Daoy (cell line): ENCODE measurements at regions not wholly inside any gene's neighbourhood (a gene's known extent, or its start where the extent isn't known, plus 50 kb on each side); places are given as distances from the start of the nearest gene placed in this dataset.
"Not testable (repeated sequence)": the region's sequence is repeated elsewhere in the genome, so short reads cannot be mapped to it uniquely, and the experiment has no call there.

Experiments
- DNase-seq: peaks from one replicate; pipeline ENCODE4 v3.0.0-alpha.2; 2015; ENCODE audit warnings: low read depth

DNA sequence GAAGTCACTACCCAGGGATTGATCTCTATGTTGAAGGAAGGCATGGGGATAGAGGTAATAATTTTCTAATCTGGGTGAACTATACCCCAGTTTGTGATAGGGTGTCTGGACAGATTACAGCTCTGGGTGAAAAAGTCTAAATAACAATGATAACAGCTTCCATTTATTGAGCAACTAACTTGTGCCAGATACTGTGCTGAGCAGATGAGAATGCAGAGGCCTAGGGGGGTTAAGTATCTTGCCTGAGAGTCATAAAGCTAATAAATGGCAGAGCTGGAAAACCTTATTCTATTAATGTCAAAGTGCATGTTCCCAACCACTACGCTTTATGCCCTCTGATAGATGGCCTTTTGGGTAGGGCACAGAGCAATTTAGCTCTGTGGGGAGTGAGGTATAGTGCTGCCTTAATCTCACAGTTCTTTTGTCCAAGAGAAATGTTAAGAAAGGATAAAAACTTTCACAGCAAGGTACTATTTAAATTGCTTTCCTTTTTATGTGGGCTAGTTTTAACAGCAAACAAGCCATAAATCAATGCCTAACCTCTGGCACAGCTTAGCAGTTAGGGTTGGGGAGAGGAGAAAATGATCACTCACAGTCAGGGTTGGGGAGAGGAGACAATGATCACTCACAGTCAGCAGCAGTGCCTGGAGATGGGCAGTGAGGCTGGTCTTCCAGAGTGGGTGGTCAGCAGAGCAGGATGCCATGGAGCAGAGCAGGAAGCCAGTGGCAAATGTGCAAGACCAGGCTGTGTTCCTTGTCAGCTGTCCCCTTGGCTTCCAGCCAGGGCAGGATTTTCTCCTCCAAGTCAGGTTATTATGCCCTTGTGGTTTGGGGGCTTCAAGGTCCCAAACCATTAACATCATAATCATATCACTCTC lies 187.0 kb downstream of the CARTPT start:
- DNase-seq, result no peak

DNA sequence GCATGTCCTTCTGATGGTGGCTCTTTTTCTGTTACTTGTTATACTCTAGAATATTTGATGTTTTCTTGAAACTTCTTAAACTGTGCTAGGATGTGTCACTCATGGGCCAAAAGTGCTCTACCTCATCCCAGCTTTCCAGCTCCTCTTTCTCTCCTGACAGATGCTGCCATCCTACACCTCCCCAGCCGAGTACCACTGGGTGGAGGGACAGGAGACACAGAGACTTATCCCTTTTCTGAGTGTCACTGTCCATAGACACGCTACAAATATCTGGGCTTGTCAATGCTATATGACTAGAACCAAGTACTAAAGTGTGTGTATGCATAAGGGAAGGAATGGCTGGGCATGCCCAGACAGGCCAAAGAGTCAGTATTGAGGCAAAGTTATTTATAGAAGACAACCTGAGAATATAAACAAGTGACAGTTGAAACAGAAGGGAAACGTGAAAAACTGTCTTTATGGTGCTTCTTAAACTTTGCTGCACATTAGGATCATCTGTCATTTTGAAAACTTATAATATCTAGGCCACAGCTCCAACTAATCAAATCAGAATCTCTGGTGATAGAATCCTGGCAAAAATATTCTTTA lies 188.0 kb downstream of the CARTPT start:
- no peak for DNase-seq

DNA sequence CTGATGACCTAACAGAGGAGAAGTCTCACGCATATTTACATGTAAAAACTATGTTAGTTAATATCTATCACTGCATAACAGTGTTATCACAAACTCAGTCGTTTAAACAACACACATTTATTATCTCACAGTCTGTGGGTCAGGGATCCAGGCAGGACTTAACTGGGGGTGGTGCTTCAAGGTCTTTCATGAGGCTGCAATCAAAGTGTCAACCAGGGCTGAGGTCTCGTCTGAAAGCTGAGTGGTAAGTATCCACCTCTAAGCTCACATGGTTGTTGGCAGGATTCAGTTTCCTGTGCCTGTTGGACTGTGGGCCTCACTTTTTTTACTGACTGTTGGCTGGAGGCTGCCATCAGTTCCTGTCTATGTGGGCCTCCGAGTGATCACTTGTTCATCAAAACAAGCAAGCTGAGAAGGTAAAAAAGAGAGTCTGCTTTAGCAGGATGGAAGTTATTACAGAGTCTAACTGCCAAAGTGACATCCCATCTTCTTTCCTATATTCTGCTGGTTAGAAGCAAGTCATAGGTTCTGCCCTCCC lies 188.6 kb downstream of the CARTPT start:
- no peak for DNase-seq

DNA sequence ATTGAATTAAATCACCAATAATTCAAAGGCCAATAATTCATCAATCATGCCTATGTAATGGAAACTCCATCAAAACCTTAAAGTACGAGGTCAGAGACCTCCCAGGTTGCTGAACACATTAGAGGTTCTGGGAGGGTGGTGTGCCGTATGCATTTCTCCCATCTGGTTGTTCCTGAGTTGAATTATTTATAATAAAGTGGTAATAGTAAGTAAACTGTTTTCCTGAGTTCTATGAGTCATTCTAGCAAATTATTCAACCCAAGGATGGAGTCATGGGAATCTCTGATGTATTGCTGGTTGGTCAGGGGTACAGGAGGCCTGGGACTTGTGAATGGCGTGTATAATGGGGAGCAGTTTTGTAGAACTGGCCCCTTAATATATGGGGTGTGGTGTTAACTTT lies 191.7 kb downstream of the CARTPT start:
- no peak for DNase-seq

DNA sequence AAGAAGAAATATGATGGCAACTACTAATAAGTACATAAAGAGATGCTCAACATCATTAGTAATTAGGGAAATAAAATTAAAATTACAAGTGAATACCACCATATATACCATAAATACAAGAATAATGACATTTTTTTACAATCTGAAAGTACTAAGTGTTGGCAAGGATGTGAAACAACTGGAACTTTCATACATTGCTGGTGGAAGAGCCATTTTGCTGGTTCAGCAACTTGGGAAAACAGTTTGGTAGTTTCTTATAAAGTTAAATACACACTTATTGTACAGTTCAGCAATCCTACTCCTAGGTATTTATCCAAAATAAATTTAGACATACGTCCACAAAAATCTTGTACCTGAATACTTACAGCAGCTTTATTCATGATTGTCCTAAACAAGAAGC lies 192.9 kb downstream of the CARTPT start:
- no peak for DNase-seq

DNA sequence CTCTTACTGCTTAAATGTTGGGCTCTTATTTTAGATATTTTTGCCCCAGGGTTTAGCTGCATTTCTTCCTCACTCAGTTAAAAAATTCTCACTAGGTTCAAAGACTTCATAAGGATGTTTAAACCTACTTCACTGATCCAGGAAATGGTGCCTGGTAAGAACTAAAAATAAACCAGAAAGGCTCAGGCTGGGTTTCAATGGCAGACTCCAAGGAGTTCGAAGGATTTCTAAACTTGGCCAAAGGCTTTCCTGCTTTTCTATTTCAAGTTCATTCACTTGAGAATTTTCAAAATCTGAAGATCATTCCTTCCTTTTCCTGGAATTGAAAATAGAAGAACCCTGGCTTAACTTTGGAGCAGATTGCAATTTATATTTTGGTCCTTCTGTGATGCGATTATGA lies 193.0 kb upstream of the MAP1B start:
- DNase-seq, result no peak

DNA sequence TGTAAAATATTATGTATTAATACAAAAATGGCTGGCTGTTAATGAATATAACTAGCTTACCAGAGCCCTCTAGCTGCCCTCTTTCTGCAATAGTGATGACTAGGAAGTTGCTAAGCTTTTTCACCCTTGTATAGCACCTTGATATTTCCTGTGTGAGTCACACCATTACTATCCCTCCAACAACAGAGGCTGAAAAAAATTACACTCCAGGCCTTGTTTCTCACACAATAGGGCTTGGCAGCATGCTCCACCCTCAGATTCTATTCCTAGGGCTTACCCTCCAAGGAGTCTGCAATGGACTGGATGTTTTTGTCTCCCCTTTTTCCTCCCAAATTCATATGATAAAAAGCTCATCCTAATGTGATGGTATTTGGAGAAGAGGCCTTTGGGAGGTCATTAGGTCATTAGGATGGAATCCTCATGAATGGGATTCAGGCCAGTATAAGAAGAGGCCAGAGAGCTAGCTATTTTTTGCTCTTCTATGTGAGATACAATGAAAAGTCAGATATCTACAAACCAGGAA lies 184.6 kb upstream of the MAP1B start:
- DNase-seq, result peak; percentile 90

DNA sequence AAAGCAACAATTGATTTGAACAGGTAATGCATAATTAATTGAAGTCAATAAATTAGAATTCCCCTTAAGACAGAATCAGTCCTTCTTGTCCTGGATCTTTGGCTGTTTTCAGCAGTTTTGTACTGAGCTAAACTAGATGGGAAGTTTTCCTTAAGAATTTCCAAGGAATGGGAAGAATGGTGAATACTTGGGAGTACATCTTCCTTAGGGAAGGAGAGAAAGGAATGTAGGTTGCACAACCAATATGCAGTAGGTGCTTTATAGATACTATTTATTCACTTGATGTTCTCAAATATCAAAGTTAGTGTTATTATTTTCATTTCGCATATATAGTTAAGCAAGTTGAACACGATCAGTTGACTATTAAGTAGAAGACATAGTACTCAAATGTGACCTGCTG lies 183.5 kb upstream of the MAP1B start:
- DNase-seq, result no peak

DNA sequence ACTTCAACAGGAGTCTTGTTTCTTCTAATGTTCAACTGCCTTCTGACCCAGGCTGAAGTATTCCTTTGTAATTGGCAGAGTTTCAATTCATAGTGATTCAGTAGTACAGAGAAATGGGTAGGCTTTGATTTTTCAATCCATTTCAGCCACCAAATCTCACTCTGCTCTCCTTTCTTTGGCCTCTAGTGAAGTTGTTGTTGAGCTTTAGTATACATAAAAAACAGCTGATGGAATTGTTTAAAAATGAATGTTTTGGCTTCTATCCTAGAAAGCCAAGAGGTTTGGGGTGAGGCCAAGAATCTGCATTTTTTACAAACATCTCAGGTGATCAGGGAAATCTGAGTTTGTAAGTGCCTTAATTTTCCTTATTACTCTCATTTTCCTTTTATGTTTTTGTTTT lies 182.9 kb upstream of the MAP1B start:
- no peak for DNase-seq

DNA sequence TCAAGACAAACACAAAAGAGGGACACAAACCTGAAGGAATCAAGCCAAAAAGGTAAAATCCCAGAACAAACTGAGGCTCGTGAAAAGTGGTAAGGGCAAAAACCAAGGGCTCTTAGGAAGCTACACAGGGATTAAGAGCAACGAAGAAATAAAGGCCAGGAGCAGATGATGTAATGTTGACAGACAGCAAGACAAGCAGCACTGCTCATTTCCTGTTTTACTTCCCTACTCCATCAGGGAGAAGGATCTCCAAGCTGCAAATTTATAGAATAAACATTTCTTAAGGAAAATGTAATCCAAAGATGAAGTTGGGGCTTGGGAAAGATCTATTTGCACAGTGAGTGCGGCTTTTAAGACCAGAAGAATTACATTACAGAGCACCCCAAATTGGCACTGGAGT lies 182.3 kb upstream of the MAP1B start:
- DNase-seq, result peak; percentile 64

DNA sequence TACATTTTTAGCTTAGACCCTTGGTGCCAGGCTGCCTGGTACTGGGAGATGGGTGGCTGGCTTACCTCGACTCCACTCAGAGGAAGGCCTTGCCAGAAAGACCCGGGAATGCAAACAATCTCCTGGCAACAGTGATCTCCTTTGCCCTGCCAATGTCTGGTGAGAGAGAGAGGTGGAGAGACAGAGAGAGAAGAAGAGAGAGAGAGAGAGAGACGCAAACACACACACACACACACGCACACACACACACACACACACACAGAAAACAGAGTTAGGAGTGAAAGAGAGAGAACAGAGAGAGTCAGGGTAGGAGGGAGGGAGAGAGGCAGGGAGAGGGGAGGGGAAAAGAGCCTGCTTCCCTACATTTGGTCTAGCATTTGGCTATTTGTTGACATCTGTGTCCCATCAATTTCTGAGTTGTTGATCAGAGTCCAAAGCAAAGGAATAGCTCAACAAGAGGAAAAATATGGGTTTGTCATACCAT lies 181.6 kb upstream of the MAP1B start:
- DNase-seq, result no peak

DNA sequence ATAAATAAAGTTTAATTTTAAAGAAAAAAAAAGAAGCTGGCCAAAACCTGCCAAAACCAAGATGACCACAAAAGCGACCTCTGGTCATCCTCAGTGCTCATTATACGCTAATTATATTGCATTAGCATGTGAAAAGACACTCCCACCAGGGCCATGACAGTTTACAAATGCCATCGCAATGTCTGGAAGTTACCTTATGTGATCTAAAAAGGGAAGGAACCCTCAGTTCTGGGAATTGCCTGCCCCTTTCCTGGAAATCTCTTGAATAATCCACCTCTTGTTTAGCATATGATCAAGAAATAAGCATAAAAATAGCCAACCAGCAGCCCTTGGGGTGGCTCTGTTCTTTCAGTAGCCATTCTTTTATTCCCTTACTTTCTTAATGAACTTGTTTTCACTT lies 178.3 kb upstream of the MAP1B start:
- DNase-seq, result no peak

DNA sequence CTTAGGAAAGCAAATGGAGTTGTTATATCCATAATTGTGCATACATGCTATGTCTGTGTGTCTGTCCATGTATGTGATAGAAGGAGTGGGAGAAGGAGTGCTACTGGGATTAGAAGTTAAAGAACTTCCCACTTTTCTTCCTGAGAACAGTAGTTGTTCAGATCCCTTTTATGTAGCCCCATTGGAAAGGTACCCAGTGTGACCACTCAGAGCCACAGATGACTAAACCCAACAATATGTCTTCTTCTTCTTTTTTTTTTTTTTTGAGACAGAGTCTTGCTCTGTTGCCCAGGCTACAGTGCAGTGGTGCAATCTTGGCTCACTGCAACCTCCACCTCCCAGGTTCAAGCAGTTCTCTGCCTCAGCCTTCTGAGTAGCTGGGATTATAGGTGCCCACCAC lies 176.7 kb upstream of the MAP1B start:
- not testable (repeated sequence) for DNase-seq

DNA sequence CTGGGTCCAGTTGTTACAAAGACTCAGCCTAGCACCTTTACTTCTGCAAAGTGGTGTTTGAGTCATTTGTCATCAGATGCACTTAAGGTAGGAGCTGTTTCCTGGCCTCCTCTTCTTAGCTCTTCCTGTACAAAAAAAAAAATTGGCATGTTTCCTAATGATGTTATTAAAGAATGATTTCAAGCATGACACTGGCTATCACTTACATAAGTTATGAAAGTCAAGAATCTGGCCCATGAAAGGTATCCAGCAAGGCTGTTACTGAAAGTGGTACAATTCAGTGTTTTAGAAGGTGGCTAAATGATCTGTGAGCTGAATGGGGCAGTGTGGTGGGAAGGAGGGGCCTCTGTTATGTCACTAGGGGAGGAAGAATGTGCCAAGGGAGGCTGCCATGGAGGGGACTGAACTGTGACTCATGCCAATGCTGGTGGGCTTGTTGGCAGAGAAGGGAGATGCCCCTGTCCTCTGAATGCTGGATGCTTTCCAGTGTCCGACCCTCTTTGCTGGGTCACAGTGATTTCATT lies 175.1 kb upstream of the MAP1B start:
- peak; percentile 86 for DNase-seq

DNA sequence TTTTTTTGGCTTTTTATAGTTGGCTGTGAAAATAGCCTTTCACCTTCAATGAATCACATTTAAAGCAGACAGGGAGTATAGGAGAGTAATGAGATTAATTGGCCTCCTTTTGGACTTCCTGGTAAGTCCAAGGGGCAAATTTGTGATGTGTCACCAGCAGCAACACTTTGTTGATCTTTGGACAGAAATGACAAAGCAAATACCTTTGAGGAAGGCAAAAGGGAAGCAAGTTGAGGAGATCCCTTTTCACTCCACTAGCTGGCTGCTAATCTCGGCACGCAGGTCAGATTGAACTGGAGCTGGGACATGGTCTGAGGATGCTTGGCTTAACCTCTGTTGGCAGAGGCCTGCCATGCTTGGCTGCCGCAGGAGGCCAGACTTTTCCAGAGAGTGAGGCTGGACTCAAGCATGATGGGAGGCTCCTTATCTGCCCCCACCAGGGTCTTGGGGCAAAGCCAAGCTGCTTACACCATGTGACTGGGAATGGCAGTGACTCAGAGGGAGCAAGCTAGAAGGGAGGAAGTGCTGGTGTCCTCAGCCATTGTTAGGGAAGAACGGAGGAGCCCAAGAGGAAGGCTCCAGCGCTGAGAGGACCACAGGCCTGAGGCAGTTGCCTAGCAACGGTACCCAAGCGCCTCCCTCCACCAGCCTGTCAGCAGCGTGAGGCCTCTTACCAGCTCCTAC lies 174.5 kb upstream of the MAP1B start:
- peak; percentile 96 for DNase-seq

DNA sequence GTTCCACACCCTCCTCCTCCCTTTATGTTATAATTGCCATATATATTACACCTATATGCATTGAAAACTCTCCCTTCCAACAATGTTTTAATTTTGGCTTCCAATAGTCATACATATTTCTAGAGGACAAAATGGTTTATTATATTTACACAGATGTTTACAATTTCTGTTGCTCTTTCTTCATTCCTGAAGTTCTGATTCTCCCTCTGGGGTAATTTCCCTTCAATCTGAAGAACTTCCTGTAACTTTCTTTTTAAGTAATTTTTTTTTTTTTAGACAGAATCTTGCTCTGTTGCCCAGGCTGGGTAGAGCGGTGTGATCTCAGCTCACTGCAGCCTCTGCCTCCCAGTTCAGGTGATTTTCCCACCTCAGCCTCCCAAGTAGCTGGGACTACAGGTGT lies 173.0 kb upstream of the MAP1B start:
- no peak for DNase-seq

DNA sequence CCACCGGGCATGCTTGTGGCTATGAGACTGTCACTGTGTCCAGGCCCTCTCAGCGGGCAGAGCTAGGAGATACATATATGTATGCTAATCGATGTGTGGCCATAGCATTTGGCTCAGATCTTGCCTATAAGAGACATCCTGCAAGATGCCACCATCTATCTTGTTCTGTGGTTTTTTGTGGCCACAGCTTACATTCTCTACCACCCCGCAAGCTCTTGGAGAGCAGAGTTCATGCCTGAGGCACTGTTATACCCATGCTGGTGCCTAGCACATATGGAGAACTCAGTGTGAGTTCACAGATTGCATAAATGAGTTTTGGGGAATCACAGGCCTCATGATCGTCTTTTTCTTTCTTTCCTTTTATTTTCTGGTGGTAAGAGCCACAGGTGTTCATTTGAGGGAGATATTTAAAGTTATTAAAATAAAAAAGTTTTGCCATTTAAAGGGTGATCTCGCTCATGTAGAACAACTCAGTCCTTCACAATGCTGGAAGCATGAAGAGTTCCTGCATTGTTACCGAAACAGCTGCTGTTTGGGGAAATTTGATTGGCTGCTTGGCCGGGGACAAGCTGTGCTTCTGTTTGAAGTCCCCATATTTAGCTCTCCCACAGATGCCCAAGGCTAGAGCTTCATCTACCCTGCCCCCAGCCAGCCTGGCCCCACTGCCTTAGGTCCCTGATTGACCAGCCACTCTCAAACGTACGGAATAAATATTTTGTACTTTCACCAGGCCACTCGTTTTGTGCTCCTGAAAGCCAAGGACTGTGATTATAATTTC lies 169.2 kb upstream of the MAP1B start:
- DNase-seq, result peak; percentile 54

DNA sequence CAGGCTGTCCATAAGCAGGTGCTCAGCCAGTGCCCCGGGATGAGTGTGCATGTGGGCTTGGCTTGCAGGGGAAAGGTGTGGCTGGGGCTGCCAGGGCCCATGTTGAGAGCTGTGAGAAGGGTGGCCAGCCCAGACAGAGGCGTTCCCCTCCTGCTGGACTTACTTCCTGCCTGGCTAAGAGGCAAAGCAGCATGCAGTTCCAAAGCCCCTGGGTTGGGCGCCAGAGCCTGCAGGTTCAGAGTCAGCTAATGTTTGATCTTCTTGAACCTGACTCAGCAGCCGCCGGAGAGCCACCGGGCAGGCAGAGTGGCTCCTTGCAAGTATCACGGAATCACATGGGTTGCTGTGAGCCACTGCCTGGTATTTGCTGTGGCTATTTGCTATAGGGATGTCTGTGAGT lies 168.4 kb upstream of the MAP1B start:
- peak; percentile 65 for DNase-seq

DNA sequence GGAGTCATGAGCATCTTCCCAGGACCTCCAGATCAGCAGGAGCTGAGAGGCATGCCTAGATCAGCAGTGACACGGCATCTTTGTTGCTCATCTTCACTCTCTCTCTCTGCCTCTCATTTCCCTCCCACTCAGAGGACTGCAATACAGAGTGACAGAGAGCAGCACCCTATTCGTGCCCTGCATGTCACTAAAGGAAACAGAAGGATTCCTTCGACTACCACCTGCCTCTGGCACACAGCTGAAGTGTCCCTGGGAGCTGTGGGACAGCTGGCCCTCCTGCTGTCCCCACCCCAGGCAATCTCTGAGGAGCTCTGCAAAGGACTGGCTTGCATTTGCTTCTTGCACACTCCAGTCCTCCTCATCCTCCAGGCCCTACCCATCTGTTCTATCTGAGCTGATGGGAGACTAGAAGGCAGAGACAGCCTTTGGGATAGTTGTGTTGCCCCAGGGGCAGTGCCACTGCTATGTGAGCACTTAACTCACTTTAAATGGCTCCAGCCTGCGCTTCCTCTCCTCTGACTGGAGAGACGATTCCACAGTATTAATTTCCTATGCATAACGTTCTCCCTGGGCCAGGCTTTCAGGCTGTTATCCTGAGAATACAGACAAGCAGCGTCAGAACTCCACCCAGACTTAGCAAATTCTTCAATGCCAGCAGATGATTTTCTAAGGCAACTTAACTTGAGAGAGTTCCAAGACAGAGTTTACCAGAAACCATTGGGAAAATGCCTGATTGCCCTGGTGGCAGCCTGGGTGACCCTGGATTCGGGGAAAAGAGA lies 167.6 kb upstream of the MAP1B start:
- no peak for DNase-seq

DNA sequence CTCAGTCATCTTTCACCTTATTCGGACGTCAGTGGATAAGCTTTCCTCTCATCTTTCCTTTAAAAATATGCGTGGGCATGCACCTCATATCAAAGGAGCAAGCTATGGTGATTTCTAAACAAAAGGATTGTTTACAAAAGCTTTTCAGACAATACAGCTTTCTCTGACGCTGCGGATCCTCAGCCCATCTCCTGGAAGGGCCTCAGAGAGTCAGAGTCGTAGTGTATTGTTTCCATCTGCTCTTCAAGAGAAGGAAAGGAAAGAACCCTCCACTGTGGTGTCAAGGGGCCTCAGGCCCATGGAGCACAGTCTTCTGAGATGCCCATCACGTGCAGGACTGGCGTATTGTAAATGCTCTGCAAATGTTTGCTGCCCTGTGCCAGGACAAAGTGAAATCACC lies 163.4 kb upstream of the MAP1B start:
- DNase-seq, result no peak

DNA sequence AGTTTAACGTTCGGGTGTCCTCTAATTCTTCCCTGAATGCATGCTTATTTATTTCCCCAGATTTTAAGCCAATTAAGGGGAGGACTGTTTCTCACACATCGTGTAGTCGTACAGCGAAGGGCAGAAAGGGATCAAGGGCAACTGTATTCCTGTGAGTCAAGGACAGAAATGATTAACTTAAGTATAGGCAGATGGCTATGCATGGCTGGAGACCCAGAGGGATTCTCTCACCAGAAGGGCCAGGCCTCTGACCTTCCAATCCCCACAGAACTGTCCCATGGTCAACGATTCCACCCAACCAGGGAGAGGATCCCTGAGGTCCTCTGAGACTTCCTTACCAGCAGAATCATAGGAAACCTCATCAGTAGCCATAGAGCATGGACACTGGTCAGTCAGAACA lies 161.8 kb upstream of the MAP1B start:
- no peak for DNase-seq
